ENCODE measurements at regions not wholly inside any gene's neighbourhood (a gene's known extent, or its start where the extent isn't known, plus 50 kb on each side); places are given as distances from the start of the nearest gene placed in this dataset.

DNA sequence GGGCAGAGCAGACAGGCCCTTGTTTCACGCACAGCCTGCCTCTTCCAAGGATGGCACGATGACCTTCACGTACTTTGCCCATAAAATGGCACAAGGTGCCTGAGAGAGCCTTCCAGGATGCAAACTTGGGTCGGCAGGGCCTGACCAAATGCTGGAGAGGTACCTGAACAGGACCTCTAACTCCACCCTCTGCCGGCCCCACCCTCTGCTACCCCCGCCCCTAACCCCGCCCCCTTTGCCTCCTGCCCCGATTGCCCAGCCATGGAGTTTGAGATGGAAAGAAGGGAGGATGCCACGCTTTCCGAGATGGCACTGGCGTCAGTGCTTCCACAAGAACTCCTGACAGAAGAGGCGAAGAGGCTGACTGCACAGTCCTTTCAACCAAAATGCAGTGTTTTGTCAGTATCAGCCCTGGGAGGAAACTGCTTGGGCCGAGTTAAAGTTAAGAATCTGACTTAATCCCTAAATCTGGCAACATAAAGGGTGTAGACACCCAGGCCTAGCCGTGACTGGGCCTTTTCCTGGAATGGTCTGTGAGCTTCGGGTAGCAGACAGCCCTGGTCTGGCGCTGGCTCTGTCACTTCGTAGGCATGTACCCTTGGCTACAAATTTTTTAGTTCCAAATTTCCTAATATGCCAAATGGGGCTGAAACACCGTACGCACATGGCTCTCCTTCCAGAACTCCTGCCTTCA, 230.3 kb upstream of the RGMA start:
- no peaks in the 10 kb centered on the region for H3K4me1 ChIP-seq (ENCODE audit: control insufficient read depth in 1 of 2, insufficient read depth in 1 of 2, low read depth in 1 of 2, low read length in 1 of 2)
- H3K36me3 ChIP-seq: no peaks in the 10 kb centered on the region
- TF ChIP-seq, protein P1, sequence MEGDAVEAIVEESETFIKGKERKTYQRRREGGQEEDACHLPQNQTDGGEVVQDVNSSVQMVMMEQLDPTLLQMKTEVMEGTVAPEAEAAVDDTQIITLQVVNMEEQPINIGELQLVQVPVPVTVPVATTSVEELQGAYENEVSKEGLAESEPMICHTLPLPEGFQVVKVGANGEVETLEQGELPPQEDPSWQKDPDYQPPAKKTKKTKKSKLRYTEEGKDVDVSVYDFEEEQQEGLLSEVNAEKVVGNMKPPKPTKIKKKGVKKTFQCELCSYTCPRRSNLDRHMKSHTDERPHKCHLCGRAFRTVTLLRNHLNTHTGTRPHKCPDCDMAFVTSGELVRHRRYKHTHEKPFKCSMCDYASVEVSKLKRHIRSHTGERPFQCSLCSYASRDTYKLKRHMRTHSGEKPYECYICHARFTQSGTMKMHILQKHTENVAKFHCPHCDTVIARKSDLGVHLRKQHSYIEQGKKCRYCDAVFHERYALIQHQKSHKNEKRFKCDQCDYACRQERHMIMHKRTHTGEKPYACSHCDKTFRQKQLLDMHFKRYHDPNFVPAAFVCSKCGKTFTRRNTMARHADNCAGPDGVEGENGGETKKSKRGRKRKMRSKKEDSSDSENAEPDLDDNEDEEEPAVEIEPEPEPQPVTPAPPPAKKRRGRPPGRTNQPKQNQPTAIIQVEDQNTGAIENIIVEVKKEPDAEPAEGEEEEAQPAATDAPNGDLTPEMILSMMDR (IDR thresholded peaks at IDR 0.05): no peak
- no peak overlapping the region for H3K27ac ChIP-seq
- no peaks in the 10 kb centered on the region for H3K9me3 ChIP-seq
- peaks cover 9% of the 10 kb centered on the region for H3K27me3 ChIP-seq
- no peak overlapping the region for H3K4me3 ChIP-seq (ENCODE audit: low read depth in 1 of 2, low read length in 1 of 2)

DNA sequence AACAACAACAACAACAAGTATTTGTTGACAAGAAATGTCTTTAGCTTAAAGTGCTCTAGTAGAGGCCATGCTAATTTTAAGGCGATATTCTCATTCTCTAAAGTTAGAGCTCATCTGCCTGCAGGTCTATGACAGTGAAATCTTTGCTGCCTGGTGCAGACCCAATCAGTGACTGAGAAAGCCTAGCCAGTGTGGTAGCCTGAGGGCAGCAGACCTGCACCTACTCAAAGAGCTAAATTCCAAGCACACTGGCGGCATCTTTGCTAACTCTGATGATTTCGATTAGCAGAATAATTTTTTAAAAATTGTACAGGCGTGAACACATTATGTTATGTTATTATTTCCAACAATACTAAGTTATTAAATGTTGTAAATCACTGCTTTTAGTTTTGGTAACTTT, 228.8 kb upstream of the RGMA start:
- H3K27me3 ChIP-seq: peaks cover 11% of the 10 kb centered on the region
- TF ChIP-seq, protein P1 (IDR thresholded peaks at IDR 0.05): no peak

DNA sequence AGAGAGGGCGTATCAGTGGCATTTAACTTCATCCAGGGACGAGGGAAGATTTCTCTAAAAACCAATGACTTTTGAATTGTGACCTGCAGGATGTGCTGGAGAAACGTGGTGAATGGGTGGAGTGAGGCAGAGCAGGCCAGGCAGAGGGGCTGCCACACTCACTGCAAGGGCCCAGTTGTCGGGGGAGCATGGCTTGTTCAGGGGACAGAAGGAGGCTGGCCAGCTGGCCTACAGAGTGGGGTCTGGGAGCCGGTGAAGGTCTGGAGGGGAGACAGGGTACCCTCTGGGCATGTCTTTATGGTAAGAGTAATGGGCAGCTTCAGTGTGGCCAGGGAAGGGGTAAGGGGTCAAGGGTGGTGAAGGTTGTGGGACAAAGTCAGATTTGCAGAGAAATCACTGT, 225.2 kb upstream of the RGMA start:
- Histone ChIP-seq H3K9me3 (no peaks in the 10 kb centered on the region), H3K4me1 (ENCODE audit: control insufficient read depth in 1 of 2, insufficient read depth in 1 of 2, low read depth in 1 of 2, low read length in 1 of 2) (no peaks in the 10 kb centered on the region), H3K4me3 (ENCODE audit: low read depth in 1 of 2, low read length in 1 of 2) (no peak overlapping the region), H3K27me3 (peaks cover 21% of the 10 kb centered on the region), H3K27ac (no peak overlapping the region), H3K36me3 (no peaks in the 10 kb centered on the region)
- TF ChIP-seq, protein P1 (IDR thresholded peaks at IDR 0.05): no peak

More for the DNA sequence above, 228.8 kb upstream of the RGMA start:
- H3K36me3 ChIP-seq: no peaks in the 10 kb centered on the region
- H3K4me1 ChIP-seq (ENCODE audit: control insufficient read depth in 1 of 2, insufficient read depth in 1 of 2, low read depth in 1 of 2, low read length in 1 of 2): no peaks in the 10 kb centered on the region
- H3K9me3 ChIP-seq: no peaks in the 10 kb centered on the region
- H3K4me3 ChIP-seq (ENCODE audit: low read depth in 1 of 2, low read length in 1 of 2): no peak overlapping the region
- no peak overlapping the region for H3K27ac ChIP-seq

DNA sequence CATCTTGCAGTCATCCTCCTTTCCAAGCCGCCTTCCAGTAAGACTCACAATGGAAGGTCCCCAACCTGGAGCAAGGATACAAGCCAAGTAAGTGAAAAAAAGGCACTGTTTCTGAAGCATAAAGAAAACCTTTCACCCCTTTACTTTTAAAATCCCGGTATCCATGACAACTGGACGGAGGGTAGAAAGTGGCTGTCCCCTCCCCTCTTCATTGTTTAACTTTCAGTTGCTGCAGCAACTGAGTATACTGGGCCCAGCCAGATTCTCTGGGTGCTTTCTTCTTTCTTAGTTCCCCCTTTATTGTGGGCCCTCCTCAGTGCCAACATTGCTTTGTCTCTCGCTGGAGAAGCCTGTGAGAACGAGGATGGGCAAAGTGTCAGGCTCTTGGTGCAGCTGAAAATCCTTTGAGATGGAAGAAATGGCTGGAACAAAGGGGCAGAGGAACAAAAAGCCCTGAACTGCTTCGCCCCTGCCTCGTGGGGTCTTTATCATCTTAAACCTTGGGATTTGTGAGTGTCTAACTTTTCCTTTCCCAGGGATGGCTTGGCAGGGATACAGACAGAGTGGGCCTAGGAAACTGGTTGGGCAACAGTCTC, 224.0 kb upstream of the RGMA start:
- Histone ChIP-seq H3K9me3 (no peaks in the 10 kb centered on the region), H3K27ac (no peak overlapping the region), H3K4me3 (ENCODE audit: low read depth in 1 of 2, low read length in 1 of 2) (no peak overlapping the region), H3K4me1 (ENCODE audit: control insufficient read depth in 1 of 2, insufficient read depth in 1 of 2, low read depth in 1 of 2, low read length in 1 of 2) (no peaks in the 10 kb centered on the region), H3K36me3 (no peaks in the 10 kb centered on the region), H3K27me3 (peaks cover 21% of the 10 kb centered on the region)
- TF ChIP-seq, protein P1 (IDR thresholded peaks at IDR 0.05): no peak

DNA sequence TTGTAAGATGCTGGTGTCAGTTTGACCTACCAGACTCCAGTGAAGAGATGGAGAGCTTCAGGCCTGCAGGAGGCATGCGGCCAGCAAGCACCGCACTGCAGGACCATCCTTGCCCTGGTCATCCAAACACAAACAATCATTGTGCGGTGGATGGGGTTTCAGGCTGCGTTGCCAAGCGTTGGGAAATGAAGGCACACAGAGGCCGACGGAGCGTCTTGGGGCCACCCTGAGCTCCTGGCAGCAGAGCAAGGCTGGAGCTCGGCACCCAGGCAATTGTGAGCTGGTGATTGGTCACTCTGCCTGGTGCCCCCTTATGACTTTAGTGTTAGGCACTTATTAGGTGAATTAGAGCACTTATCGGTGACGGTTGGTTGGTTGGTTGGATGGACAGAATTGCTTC, 222.6 kb upstream of the RGMA start:
- Histone ChIP-seq H3K9me3 (no peaks in the 10 kb centered on the region), H3K27ac (no peak overlapping the region), H3K36me3 (no peaks in the 10 kb centered on the region), H3K4me3 (ENCODE audit: low read depth in 1 of 2, low read length in 1 of 2) (no peak overlapping the region), H3K27me3 (peaks cover 16% of the 10 kb centered on the region), H3K4me1 (ENCODE audit: control insufficient read depth in 1 of 2, insufficient read depth in 1 of 2, low read depth in 1 of 2, low read length in 1 of 2) (no peaks in the 10 kb centered on the region)
- TF ChIP-seq, protein P1 (IDR thresholded peaks at IDR 0.05): no peak

Measured in neutrophil (primary cell).